ENCODE measurements at regions not wholly inside any gene's neighbourhood (a gene's known extent, or its start where the extent isn't known, plus 50 kb on each side); places are given as distances from the start of the nearest gene placed in this dataset.

DNA sequence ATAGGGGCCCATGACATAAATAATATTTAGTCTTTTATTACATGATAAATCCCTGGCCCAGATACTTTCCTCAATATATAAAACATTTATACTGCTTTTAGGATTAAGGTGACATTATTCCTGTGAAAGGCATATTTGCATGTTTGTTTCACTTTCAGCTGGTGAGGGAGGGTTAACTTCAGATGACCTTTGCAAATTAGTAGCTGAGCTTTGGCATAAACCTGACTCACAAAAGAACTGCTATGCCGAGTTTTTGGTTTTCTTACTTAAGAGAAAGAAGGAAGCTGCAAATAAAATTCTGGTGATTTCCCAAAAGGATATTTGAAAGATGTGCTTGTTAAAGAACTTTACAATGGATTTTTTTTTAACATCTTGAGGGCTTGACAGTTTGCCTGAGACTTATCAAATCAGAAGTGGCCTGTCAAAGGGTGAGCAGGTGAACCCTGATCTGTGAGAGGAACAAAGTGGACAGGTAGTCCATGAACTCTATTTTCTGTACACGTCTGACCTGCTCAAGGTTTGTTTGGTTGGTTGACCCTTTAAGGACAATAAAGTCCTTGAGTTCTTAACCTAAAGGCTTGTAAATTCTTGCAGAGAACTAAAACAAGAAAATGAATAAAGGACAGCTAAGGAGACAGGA, 93.5 kb downstream of the FAM124B start:
- intact Hi-C loops (cut with micrococcal nuclease), result no loop called here
- Mint-ChIP-seq H3K9me3 (no peaks in the 10 kb centered on the region), H3K4me3 (no peak overlapping the region), H3K36me3 (no peaks in the 10 kb centered on the region), H3K27me3 (peaks cover 17 to 21% of the 10 kb centered on the region in 2 donors), H3K4me1 (no peaks in the 10 kb centered on the region), H3K27ac (no peak overlapping the region)
- CTCF ChIA-PET (ENCODE audit: partially characterized antibody), result no interaction called here
- H3K27ac ChIP-seq (ENCODE audit: low read depth, low read length), result no peak overlapping the region
- H3K4me3 ChIP-seq (ENCODE audit: low read length in 2 of 2), result no peak overlapping the region
- H3K36me3 ChIP-seq (ENCODE audit: insufficient read depth, low read length), result no peaks in the 10 kb centered on the region
- H3K4me1 ChIP-seq (ENCODE audit: insufficient read depth, low read length), result no peaks in the 10 kb centered on the region
- H3K9me3 ChIP-seq (ENCODE audit: control insufficient read depth in 1 of 2, low read length in 2 of 2), result no peaks in the 10 kb centered on the region
- no peaks in the 10 kb centered on the region for H3K27me3 ChIP-seq (ENCODE audit: insufficient read depth, low read length)
- no peak for DNase-seq
- POLR2A ChIA-PET (ENCODE audit: partially characterized antibody), result no interaction called here

DNA sequence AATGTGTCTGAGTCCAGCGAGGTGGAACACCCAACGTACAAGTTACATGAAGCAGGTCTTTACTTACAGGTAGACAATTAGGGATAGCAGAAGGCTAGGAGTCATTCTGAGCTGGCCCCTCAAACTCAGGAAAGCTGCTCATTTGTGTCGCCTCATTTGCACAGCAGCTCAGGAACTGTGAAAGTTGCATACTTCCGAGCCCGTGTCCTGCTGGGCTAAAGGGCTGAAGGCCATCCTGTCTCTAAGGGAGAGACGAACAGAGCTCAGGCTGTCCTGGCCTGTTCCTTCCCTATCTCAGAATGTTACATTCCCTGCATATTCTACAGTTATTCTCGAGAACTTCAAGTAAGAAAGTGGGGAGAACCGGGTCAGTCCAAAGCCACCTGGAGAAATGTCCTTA, 99.0 kb downstream of the FAM124B start:
- ChIA-PET POLR2A (ENCODE audit: partially characterized antibody) (no interaction called here), CTCF (ENCODE audit: partially characterized antibody) (no interaction called here)
- Histone ChIP-seq H3K9me3 (ENCODE audit: control insufficient read depth in 1 of 2, low read length in 2 of 2) (no peaks in the 10 kb centered on the region), H3K4me3 (ENCODE audit: low read length in 2 of 2) (no peak overlapping the region), H3K36me3 (ENCODE audit: insufficient read depth, low read length) (no peaks in the 10 kb centered on the region), H3K27ac (ENCODE audit: low read depth, low read length) (no peak overlapping the region), H3K27me3 (ENCODE audit: insufficient read depth, low read length) (no peaks in the 10 kb centered on the region), H3K4me1 (ENCODE audit: insufficient read depth, low read length) (no peaks in the 10 kb centered on the region)
- Mint-ChIP-seq H3K4me1 (no peaks in the 10 kb centered on the region), H3K4me3 (no peak overlapping the region), H3K9me3 (no peaks in the 10 kb centered on the region), H3K27ac (no peak overlapping the region), H3K27me3 (peaks cover 7 to 8% of the 10 kb centered on the region in 2 donors), H3K36me3 (no peaks in the 10 kb centered on the region)
- intact Hi-C loops (cut with micrococcal nuclease), result no loop called here
- no peak for DNase-seq

DNA sequence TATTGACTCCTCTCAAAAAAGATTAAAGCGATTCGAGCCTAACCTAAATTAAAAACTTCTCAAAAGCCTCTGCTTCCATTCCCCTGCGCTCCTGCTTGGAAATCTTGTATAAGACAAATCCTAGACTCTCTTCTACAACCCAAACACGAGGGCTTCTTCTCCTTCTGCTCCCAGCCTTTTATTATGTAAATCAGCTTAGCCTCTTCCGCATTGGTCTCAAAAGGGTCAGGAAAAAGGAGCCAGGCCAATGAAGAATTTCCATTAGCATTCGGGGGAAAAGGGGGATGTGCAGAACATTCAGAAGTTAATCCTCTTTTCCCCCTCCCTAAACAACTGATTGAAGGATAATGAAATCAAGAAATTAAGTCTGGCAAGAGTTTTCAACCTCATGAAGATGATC, 107.9 kb downstream of the FAM124B start:
- CTCF ChIA-PET (ENCODE audit: partially characterized antibody), result no interaction called here

DNA sequence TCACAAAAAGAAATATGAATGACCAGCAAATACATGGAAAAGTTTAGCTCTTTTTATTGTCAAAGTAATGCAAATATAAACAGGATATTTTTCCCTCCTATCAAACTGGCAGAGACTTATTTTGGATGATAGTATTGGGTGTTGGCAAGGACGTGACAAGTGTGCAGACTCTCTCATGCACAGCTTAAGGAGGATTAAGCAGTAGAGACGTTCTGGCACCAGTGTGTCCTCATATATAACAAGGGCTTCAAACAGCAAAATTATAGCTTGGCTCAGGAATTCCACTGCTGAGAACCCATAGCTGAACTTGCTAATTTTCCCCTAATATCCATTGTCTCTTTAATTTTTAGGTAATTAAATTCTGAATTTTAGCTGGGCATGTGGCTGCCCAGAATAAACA, 114.4 kb downstream of the FAM124B start:
- Histone ChIP-seq H3K27me3 (ENCODE audit: insufficient read depth, low read length) (no peaks in the 10 kb centered on the region), H3K27ac (ENCODE audit: low read depth, low read length) (no peak overlapping the region), H3K4me3 (ENCODE audit: low read length in 2 of 2) (no peak overlapping the region), H3K9me3 (ENCODE audit: control insufficient read depth in 1 of 2, low read length in 2 of 2) (no peaks in the 10 kb centered on the region), H3K36me3 (ENCODE audit: insufficient read depth, low read length) (no peaks in the 10 kb centered on the region), H3K4me1 (ENCODE audit: insufficient read depth, low read length) (no peaks in the 10 kb centered on the region)
- ChIA-PET CTCF (ENCODE audit: partially characterized antibody) (interaction anchor here (0.9 to 7.1 kb wide), 4 partner anchors 9 to 317 kb away, joined by 3 to 142 read pairs (median 14); no protein-coding TSS in a partner anchor), POLR2A (ENCODE audit: partially characterized antibody) (interaction anchor here (1.5 kb wide), 1 partner anchor 317 kb away, joined by 4 read pairs; no protein-coding TSS in a partner anchor)
- no peaks in the 10 kb centered on the region for H3K9me3 Mint-ChIP-seq
- H3K27me3 Mint-ChIP-seq, result peaks cover 29 to 32% of the 10 kb centered on the region in 2 donors
- H3K4me1 Mint-ChIP-seq, result no peaks in the 10 kb centered on the region
- no peak overlapping the region for H3K4me3 Mint-ChIP-seq
- intact Hi-C loops (cut with micrococcal nuclease), result no loop called here
- no peak for DNase-seq
- H3K27ac Mint-ChIP-seq, result no peak overlapping the region
- no peaks in the 10 kb centered on the region for H3K36me3 Mint-ChIP-seq

More for the DNA sequence above, 107.9 kb downstream of the FAM124B start:
- DNase-seq, result no peak
- no peak overlapping the region for H3K4me3 Mint-ChIP-seq
- Histone ChIP-seq H3K4me1 (ENCODE audit: insufficient read depth, low read length) (no peaks in the 10 kb centered on the region), H3K9me3 (ENCODE audit: control insufficient read depth in 1 of 2, low read length in 2 of 2) (no peaks in the 10 kb centered on the region), H3K27me3 (ENCODE audit: insufficient read depth, low read length) (no peaks in the 10 kb centered on the region), H3K27ac (ENCODE audit: low read depth, low read length) (no peak overlapping the region), H3K4me3 (ENCODE audit: low read length in 2 of 2) (no peak overlapping the region), H3K36me3 (ENCODE audit: insufficient read depth, low read length) (no peaks in the 10 kb centered on the region)
- peaks cover 0 to 8% (median 1%) of the 10 kb centered on the region in 8 donors for H3K9me3 Mint-ChIP-seq
- no peaks in the 10 kb centered on the region for H3K4me1 Mint-ChIP-seq
- no peaks in the 10 kb centered on the region for H3K36me3 Mint-ChIP-seq
- intact Hi-C loops (cut with micrococcal nuclease), result no loop called here
- no peak overlapping the region for H3K27ac Mint-ChIP-seq
- peaks cover 22 to 26% of the 10 kb centered on the region in 2 donors for H3K27me3 Mint-ChIP-seq
- POLR2A ChIA-PET (ENCODE audit: partially characterized antibody), result no interaction called here

DNA sequence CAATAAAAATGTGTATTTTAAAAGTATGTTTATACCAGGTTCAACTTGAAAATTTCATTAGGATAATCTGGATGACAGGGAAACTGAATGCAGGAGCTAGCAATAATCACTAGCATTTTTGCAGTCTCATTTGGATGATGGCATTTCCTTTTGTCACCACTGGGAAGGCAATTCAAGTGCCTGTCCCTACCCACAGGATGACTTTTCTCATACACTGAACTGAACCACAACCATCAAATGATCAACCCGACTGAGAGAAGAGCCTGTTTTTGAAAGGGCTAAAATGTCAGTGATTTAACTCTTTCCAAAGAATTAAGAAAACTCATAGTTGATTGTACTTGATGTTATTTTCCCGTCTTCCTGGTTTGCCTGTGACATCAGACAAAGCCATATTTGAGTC, 115.0 kb downstream of the FAM124B start:
- H3K4me3 Mint-ChIP-seq, result no peak overlapping the region
- H3K27me3 ChIP-seq (ENCODE audit: insufficient read depth, low read length), result no peaks in the 10 kb centered on the region
- H3K4me1 ChIP-seq (ENCODE audit: insufficient read depth, low read length), result no peaks in the 10 kb centered on the region
- no peak overlapping the region for H3K27ac Mint-ChIP-seq
- no peaks in the 10 kb centered on the region for H3K36me3 Mint-ChIP-seq
- ChIA-PET CTCF (ENCODE audit: partially characterized antibody) (interaction anchor here (1.4 to 7.1 kb wide), 3 partner anchors 293 to 317 kb away, joined by 3 to 142 read pairs (median 24); no protein-coding TSS in a partner anchor), POLR2A (ENCODE audit: partially characterized antibody) (interaction anchor here (1.5 kb wide), 1 partner anchor 317 kb away, joined by 4 read pairs; no protein-coding TSS in a partner anchor)
- no peaks in the 10 kb centered on the region for H3K9me3 ChIP-seq (ENCODE audit: control insufficient read depth in 1 of 2, low read length in 2 of 2)
- no peak overlapping the region for H3K27ac ChIP-seq (ENCODE audit: low read depth, low read length)
- no peaks in the 10 kb centered on the region for H3K4me1 Mint-ChIP-seq
- H3K27me3 Mint-ChIP-seq, result peaks cover 29 to 34% of the 10 kb centered on the region in 2 donors
- intact Hi-C loops (cut with micrococcal nuclease), result no loop called here
- no peak for DNase-seq
- no peaks in the 10 kb centered on the region for H3K36me3 ChIP-seq (ENCODE audit: insufficient read depth, low read length)
- H3K4me3 ChIP-seq (ENCODE audit: low read length in 2 of 2), result no peak overlapping the region
- H3K9me3 Mint-ChIP-seq, result no peaks in the 10 kb centered on the region

DNA sequence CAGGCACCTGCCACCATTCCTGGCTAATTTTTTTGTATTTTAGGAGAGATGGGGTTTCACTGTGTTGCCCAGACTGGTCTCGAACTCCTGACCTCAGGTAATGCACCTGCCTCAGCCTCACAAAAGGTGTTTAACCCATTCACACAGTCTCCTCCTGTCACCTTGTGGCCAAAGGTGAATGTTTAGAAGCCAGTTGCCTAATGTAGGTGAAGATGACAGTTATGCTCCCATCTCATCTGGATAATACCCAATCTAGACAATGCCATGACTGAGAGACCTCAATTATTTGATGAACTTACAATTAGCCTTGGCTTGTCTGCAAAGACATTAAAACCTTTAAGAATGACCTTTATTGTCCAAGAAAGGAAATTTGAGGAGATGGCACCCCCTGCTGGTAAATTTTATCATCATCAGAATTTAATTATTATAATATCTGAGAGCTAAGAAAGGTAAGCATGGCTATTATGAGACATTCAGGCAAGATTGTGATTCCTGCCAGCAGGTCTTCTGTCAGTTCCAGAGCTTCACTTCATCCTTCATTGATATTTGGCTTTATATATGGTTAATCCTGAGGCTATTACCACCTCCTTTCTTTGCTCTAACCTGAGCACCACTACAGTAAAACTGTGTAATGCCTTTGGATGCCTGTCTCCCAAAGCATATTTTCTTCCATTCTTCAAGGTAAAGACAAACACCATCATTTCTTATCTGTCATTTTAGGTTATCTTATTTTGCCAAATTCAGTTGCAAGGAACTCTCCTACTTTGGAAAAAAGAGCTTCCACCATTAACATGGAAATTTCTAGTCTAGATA, 117.6 kb downstream of the FAM124B start:
- Mint-ChIP-seq H3K36me3 (no peaks in the 10 kb centered on the region), H3K4me1 (no peaks in the 10 kb centered on the region), H3K27ac (no peak overlapping the region), H3K27me3 (peaks cover 26 to 31% of the 10 kb centered on the region in 2 donors), H3K4me3 (no peak overlapping the region), H3K9me3 (no peaks in the 10 kb centered on the region)
- CTCF ChIA-PET (ENCODE audit: partially characterized antibody), result interaction anchor here (0.7 to 7.1 kb wide), 10 partner anchors 9 to 1313 kb away, joined by 3 to 142 read pairs (median 4); no protein-coding TSS in a partner anchor
- intact Hi-C loops (cut with micrococcal nuclease), result loop anchor here (1.0 to 5.0 kb wide), 4 partner anchors 291 to 1577 kb away; no protein-coding TSS in a partner anchor
- Histone ChIP-seq H3K4me1 (ENCODE audit: insufficient read depth, low read length) (no peaks in the 10 kb centered on the region), H3K27me3 (ENCODE audit: insufficient read depth, low read length) (no peaks in the 10 kb centered on the region), H3K27ac (ENCODE audit: low read depth, low read length) (no peak overlapping the region), H3K36me3 (ENCODE audit: insufficient read depth, low read length) (no peaks in the 10 kb centered on the region), H3K9me3 (ENCODE audit: control insufficient read depth in 1 of 2, low read length in 2 of 2) (no peaks in the 10 kb centered on the region), H3K4me3 (ENCODE audit: low read length in 2 of 2) (no peak overlapping the region)
- peak in 4 of 5 donors; percentile 30 to 44 (median 33) for DNase-seq
- POLR2A ChIA-PET (ENCODE audit: partially characterized antibody), result interaction anchor here (1.3 kb wide), 1 partner anchor 314 kb away, joined by 3 read pairs; no protein-coding TSS in a partner anchor

DNA sequence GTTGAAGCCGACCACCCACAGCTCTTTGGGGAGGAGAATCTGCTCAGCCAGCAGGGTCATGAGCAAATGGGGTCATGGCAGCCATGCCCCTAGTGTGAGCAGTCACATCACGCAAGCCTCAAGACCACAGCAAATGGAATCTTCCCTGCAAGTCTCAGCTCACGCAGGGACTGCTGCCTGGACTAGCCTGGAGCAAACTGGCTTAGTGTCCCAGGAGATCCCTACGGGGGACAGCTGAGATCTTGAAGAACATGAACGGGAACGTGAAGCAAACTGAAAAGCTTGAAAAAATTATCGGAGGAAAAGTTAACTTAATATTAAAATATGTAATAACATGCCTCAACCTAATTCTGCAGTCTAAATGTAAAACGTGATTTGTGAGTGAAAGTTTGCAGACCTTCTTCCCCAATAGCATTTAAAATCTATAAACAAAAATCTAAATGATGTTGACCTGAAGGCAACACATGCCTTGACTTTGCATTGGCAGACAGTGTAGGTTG, 118.4 kb downstream of the FAM124B start:
- H3K27me3 ChIP-seq (ENCODE audit: insufficient read depth, low read length), result no peaks in the 10 kb centered on the region
- no peak overlapping the region for H3K4me3 ChIP-seq (ENCODE audit: low read length in 2 of 2)
- Mint-ChIP-seq H3K9me3 (no peaks in the 10 kb centered on the region), H3K4me3 (no peak overlapping the region), H3K4me1 (no peaks in the 10 kb centered on the region), H3K36me3 (no peaks in the 10 kb centered on the region), H3K27me3 (peaks cover 26 to 31% of the 10 kb centered on the region in 2 donors), H3K27ac (no peak overlapping the region)
- intact Hi-C loops (cut with micrococcal nuclease), result loop anchor here (5.0 kb wide), 1 partner anchor 1576 kb away; no protein-coding TSS in a partner anchor
- no peaks in the 10 kb centered on the region for H3K36me3 ChIP-seq (ENCODE audit: insufficient read depth, low read length)
- no peak for DNase-seq
- CTCF ChIA-PET (ENCODE audit: partially characterized antibody), result interaction anchor here (1.0 to 7.1 kb wide), 9 partner anchors 10 to 1312 kb away, joined by 3 to 142 read pairs (median 4); no protein-coding TSS in a partner anchor
- no peaks in the 10 kb centered on the region for H3K9me3 ChIP-seq (ENCODE audit: control insufficient read depth in 1 of 2, low read length in 2 of 2)
- H3K4me1 ChIP-seq (ENCODE audit: insufficient read depth, low read length), result no peaks in the 10 kb centered on the region
- no peak overlapping the region for H3K27ac ChIP-seq (ENCODE audit: low read depth, low read length)
- POLR2A ChIA-PET (ENCODE audit: partially characterized antibody), result interaction anchor here (1.3 kb wide), 1 partner anchor 313 kb away, joined by 3 read pairs; no protein-coding TSS in a partner anchor

Measured in CD4-positive, alpha-beta memory T cell (primary cell).